ENCODE measurements at regions not wholly inside any gene's neighbourhood (a gene's known extent, or its start where the extent isn't known, plus 50 kb on each side); places are given as distances from the start of the nearest gene placed in this dataset.

GRCh38 chr2:118431586-118431985 lies 343.3 kb downstream of the INSIG2 start:
- TF ChIP-seq CTCF (IDR thresholded peaks at IDR 0.05; ENCODE audit: low read depth, low read length) (no peak), POLR2A (IDR thresholded peaks at IDR 0.05; ENCODE audit: extremely low read depth, insufficient read length) (no peak), MAX (IDR thresholded peaks at IDR 0.05; ENCODE audit: low read depth, low read length) (no peak), MYC (IDR thresholded peaks at IDR 0.05; ENCODE audit: low read depth, low read length) (no peak)
- no peak overlapping the region for H3K4me3 ChIP-seq (ENCODE audit: low read depth, low read length)
- DNase-seq (ENCODE audit: low read depth) = no peak

GRCh38 chr2:118431165-118431517 lies 342.9 kb downstream of the INSIG2 start:
- peak; percentile 5 for DNase-seq (ENCODE audit: low read depth)
- no peak overlapping the region for H3K4me3 ChIP-seq (ENCODE audit: low read depth, low read length)
- no peak for TF ChIP-seq MYC (IDR thresholded peaks at IDR 0.05; ENCODE audit: low read depth, low read length)
- no peak for TF ChIP-seq POLR2A (IDR thresholded peaks at IDR 0.05; ENCODE audit: extremely low read depth, insufficient read length)
- no peak for TF ChIP-seq MAX (IDR thresholded peaks at IDR 0.05; ENCODE audit: low read depth, low read length)
- TF ChIP-seq CTCF (IDR thresholded peaks at IDR 0.05; ENCODE audit: low read depth, low read length) = no peak

GRCh38 chr2:118430510-118431164 lies 342.4 kb downstream of the INSIG2 start:
- TF ChIP-seq MYC (IDR thresholded peaks at IDR 0.05; ENCODE audit: low read depth, low read length) (no peak), MAX (IDR thresholded peaks at IDR 0.05; ENCODE audit: low read depth, low read length) (no peak), CTCF (IDR thresholded peaks at IDR 0.05; ENCODE audit: low read depth, low read length) (no peak), POLR2A (IDR thresholded peaks at IDR 0.05; ENCODE audit: extremely low read depth, insufficient read length) (no peak)
- H3K4me3 ChIP-seq (ENCODE audit: low read depth, low read length) = no peak overlapping the region
- no peak for DNase-seq (ENCODE audit: low read depth)

- TF ChIP-seq MYC (IDR thresholded peaks at IDR 0.05; ENCODE audit: low read depth, low read length) = no peak
- TF ChIP-seq MAX (IDR thresholded peaks at IDR 0.05; ENCODE audit: low read depth, low read length) = no peak
- TF ChIP-seq POLR2A (IDR thresholded peaks at IDR 0.05; ENCODE audit: extremely low read depth, insufficient read length) = no peak
- TF ChIP-seq CTCF (IDR thresholded peaks at IDR 0.05; ENCODE audit: low read depth, low read length) = no peak
- DNase-seq (ENCODE audit: low read depth) = no peak
These were observed 336.9 kb downstream of the INSIG2 start for GRCh38 chr2:118425191-118425590.

GRCh38 chr2:118423776-118424175 lies 335.5 kb downstream of the INSIG2 start:
- TF ChIP-seq POLR2A (IDR thresholded peaks at IDR 0.05; ENCODE audit: extremely low read depth, insufficient read length) (no peak), CTCF (IDR thresholded peaks at IDR 0.05; ENCODE audit: low read depth, low read length) (no peak), MAX (IDR thresholded peaks at IDR 0.05; ENCODE audit: low read depth, low read length) (no peak), MYC (IDR thresholded peaks at IDR 0.05; ENCODE audit: low read depth, low read length) (no peak)
- DNase-seq (ENCODE audit: low read depth) = no peak
- H3K4me3 ChIP-seq (ENCODE audit: low read depth, low read length) = no peak overlapping the region

More at GRCh38 chr2:118425191-118425590, 336.9 kb downstream of the INSIG2 start:
- no peak overlapping the region for H3K4me3 ChIP-seq (ENCODE audit: low read depth, low read length)
